Right atrium auricular region (tissue), 2 donors: ENCODE measurements at regions not wholly inside any gene's neighbourhood (a gene's known extent, or its start where the extent isn't known, plus 50 kb on each side); places are given as distances from the start of the nearest gene placed in this dataset.

Experiments used
- DNase-seq: peaks from one replicate; pipeline ENCODE4 v3.0.0-alpha.2; 2019; ENCODE audit warnings: low spot score
- H3K27ac ChIP-seq, 2 donors: fragments of 200-600 bp; sonication (generic); 1 replicate in 1 of 2; 2 replicates in 1 of 2; pipeline ENCODE4 v1.5.1; 2016 to 2019
- H3K27me3 ChIP-seq, 2 donors: fragments of 200-600 bp; sonication (generic); one replicate each; pipeline versions ENCODE4 v1.5.1 to v1.6.0; 2017 to 2019
- H3K36me3 ChIP-seq: fragments of 200-600 bp; sonication (generic); one replicate; pipeline ENCODE4 v1.5.1; 2016
- H3K4me1 ChIP-seq, 2 donors: fragments of 200-600 bp; sonication (generic); one replicate each; pipeline versions ENCODE4 v1.5.1 to v1.6.0; 2017 to 2019
- H3K4me3 ChIP-seq, 2 donors: fragments of 200-600 bp; sonication (generic); 1 replicate in 1 of 2; 2 replicates in 1 of 2; pipeline ENCODE4 v1.5.1; 2017 to 2019; ENCODE audit warnings: mild to moderate bottlenecking in 1 of 2, moderate library complexity in 1 of 2
- H3K9me3 ChIP-seq, 2 donors: fragments of 200-600 bp; sonication (generic); one replicate each; pipeline ENCODE4 v1.5.1; 2019
- TF ChIP-seq, protein P1 (sequence below), 2 donors: fragments of 200-600 bp; sonication (generic); IDR thresholded peaks; one replicate each; pipeline ENCODE4 v1.5.1; 2019; ENCODE audit warnings: antibody characterized with exemption in 2 of 2

DNA sequence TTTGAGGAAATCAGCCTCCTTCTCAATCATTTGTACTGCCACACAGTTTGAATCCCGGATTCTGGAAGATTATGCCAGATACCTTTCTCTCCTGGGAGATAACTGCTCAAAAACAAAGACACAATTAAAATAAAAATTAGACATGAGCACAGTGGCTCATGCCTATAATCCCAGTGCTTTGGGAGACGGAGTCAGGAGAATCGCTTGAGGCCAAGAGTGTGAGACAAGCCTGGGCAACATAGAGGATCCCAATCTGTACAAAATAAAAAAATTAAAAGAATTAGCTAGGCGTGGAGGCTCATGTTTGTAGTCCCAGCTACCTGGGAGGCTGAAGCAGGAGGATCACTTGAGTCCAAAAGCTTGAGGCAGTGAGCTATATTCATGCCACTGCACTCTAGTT is 376.3 kb upstream of the ZFP42 start:
- no peaks in the 10 kb centered on the region for H3K4me1 ChIP-seq
- H3K4me3 ChIP-seq, result no peak overlapping the region
- TF ChIP-seq, protein P1, sequence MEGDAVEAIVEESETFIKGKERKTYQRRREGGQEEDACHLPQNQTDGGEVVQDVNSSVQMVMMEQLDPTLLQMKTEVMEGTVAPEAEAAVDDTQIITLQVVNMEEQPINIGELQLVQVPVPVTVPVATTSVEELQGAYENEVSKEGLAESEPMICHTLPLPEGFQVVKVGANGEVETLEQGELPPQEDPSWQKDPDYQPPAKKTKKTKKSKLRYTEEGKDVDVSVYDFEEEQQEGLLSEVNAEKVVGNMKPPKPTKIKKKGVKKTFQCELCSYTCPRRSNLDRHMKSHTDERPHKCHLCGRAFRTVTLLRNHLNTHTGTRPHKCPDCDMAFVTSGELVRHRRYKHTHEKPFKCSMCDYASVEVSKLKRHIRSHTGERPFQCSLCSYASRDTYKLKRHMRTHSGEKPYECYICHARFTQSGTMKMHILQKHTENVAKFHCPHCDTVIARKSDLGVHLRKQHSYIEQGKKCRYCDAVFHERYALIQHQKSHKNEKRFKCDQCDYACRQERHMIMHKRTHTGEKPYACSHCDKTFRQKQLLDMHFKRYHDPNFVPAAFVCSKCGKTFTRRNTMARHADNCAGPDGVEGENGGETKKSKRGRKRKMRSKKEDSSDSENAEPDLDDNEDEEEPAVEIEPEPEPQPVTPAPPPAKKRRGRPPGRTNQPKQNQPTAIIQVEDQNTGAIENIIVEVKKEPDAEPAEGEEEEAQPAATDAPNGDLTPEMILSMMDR (IDR thresholded peaks at IDR 0.05), result no peak
- peaks cover 0 to 10% of the 10 kb centered on the region in 2 donors for H3K9me3 ChIP-seq
- no peak for DNase-seq
- no peak overlapping the region for H3K27ac ChIP-seq
- H3K36me3 ChIP-seq, result no peaks in the 10 kb centered on the region
- no peaks in the 10 kb centered on the region for H3K27me3 ChIP-seq

DNA sequence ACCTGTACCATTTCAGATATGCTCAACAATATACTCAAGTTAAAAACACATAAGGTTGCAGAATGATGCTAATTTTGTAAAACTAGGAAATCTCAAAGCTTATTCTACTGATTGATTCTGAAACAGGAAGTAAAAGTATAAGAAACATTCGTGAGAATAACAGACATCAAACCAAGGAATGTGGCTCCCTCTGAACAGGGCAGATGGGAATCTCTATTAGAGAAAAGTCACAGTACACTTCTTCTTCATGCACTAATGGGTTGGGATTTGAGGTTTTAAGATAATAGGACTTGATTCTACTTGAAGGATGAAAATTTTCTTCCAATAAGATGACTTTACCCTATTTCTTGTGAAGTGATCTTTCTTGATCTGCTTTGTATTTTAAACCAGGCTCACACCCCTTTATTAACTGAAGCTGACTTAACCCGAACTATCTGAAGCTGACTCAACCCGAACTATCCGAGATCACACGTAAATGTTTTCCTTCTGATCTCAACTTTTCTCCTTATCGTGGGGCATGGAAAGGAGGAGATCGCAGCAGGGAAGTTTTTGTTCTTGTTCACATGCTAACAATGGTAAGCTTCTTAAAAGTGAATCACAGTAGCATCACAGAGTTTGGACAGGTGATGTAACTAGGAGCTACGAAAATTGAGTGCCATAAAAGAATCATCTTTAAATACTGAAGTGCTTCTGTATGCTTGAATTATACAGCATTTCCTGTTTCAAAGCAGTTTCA is 363.1 kb upstream of the ZFP42 start:
- Histone ChIP-seq H3K36me3 (no peaks in the 10 kb centered on the region), H3K27me3 (no peaks in the 10 kb centered on the region), H3K4me3 (no peak overlapping the region), H3K9me3 (peaks cover 0 to 11% of the 10 kb centered on the region in 2 donors), H3K27ac (no peak overlapping the region), H3K4me1 (no peaks in the 10 kb centered on the region)
- TF ChIP-seq, protein P1 (IDR thresholded peaks at IDR 0.05), result no peak
- DNase-seq, result no peak

DNA sequence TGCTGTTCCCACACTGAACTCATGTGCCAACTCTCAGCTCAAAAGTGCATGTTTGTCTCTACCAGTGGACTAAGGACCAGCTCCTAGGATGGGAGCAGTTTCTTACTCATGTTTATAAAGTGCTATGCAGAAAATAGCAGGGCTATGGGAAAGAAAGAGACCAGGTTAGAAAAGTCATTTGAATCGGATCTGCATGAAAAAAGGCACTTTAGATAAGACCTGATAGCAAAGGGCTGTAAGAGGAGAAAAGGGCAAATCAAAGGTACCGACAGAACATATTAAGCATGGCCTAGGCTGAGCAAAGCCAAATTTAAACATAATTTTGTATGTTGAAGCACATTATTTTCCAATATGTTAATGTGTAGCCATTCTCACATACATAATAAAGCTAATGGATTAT is 362.3 kb upstream of the ZFP42 start:
- Histone ChIP-seq H3K4me1 (no peaks in the 10 kb centered on the region), H3K27me3 (no peaks in the 10 kb centered on the region), H3K36me3 (no peaks in the 10 kb centered on the region), H3K27ac (no peak overlapping the region), H3K9me3 (peaks cover 0 to 11% of the 10 kb centered on the region in 2 donors), H3K4me3 (no peak overlapping the region)
- TF ChIP-seq, protein P1 (IDR thresholded peaks at IDR 0.05), result no peak
- no peak for DNase-seq

DNA sequence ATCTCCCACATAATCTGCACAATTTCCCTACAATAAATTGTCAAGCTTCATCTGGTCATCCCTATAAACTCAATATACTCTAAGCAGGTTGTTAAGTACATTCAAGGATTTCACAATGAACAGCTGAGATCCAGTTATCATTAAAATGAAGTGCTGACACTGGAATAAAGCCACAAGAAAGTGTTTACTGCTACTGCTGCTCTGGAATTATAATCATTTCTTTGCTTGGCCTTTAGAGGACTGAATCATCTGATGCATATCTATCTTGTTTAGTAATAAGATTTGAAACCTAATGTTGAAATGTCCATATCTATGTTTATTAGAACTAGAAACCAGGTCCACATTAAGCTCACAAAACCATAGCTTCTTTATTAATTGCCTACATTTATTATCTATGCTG is 338.6 kb upstream of the ZFP42 start:
- TF ChIP-seq, protein P1 (IDR thresholded peaks at IDR 0.05), result no peak
- Histone ChIP-seq H3K36me3 (no peaks in the 10 kb centered on the region), H3K9me3 (no peaks in the 10 kb centered on the region), H3K27me3 (no peaks in the 10 kb centered on the region), H3K4me3 (no peak overlapping the region), H3K4me1 (no peaks in the 10 kb centered on the region), H3K27ac (no peak overlapping the region)
- no peak for DNase-seq

DNA sequence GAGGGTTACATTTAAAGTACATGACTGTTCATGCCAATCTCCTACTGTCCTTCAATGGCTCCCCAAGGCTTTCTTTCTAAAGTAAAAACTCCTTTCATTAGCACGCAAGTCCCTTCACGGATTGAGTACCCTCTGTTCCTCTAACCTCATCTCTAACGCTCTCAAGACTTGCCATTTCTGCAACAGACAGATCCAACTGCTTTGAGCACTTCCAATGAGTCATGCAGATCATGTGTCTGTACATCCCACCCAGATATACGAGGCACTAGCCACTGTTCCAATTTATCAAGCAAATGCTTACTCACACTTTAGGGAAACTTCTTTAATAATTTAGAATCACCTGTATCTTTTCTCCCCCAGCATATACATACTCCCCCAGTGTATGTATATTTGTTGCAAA is 332.5 kb upstream of the ZFP42 start:
- H3K27me3 ChIP-seq, result no peaks in the 10 kb centered on the region
- H3K4me3 ChIP-seq, result no peak overlapping the region
- no peaks in the 10 kb centered on the region for H3K4me1 ChIP-seq
- no peaks in the 10 kb centered on the region for H3K36me3 ChIP-seq
- TF ChIP-seq, protein P1 (IDR thresholded peaks at IDR 0.05), result no peak
- H3K9me3 ChIP-seq, result no peaks in the 10 kb centered on the region
- no peak overlapping the region for H3K27ac ChIP-seq
- DNase-seq, result no peak

DNA sequence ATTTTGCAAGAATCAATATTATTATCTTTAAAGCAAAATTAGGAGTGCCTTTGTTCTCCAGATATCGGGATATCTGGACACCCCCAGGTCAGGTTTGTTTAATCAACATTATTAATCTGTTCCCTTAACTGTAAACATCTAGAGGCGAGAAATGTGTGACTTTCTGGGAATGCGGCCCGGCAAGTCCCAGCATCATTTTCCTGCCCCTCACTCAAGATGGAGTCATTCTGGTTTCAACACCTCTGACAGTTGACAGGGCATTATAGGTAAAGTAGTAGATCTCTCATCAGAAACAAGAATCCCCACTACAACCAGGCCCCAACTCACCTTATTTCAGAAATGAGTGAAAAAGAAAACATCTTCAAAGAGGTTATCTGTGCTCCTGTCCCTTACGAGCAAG is 331.6 kb upstream of the ZFP42 start:
- Histone ChIP-seq H3K4me1 (no peaks in the 10 kb centered on the region), H3K27ac (no peak overlapping the region), H3K4me3 (no peak overlapping the region), H3K27me3 (no peaks in the 10 kb centered on the region), H3K36me3 (no peaks in the 10 kb centered on the region), H3K9me3 (no peaks in the 10 kb centered on the region)
- DNase-seq, result no peak
- TF ChIP-seq, protein P1 (IDR thresholded peaks at IDR 0.05), result no peak
